Endothelial cell of umbilical vein (primary cell): ENCODE measurements at regions not wholly inside any gene's neighbourhood (a gene's known extent, or its start where the extent isn't known, plus 50 kb on each side); places are given as distances from the start of the nearest gene placed in this dataset.

Source experiments
- BruUV-seq: library from RNA; stranded (reverse); fragments of 400-500 nt; replicated peaks from 2 replicates; lab custom pipeline; 2021; lab: Mats Ljungman, UMichigan
- CTCF ChIA-PET: fragments of 300-600, 350-600 bp; sonication (Branson Sonifier 250); formaldehyde crosslinking; loops from one replicate; lab custom pipeline; 2021; ENCODE audit warnings: antibody characterized with exemption, inconsistent platforms; lab: Charles Lee
- POLR2A ChIA-PET: fragments of 300-600, 350-600 bp; sonication (Branson Sonifier 250); formaldehyde crosslinking; loops from one replicate; lab custom pipeline; 2021; ENCODE audit warnings: antibody characterized with exemption, inconsistent platforms; lab: Charles Lee
- DNase-seq: peaks from one replicate; pipeline ENCODE4 v3.0.0-alpha.2; 2011; ENCODE audit warnings: low read depth, low spot score
- FAIRE-seq: peaks from 2 replicates; lab custom pipeline; 2011; peaks lifted over from hg19 to GRCh38; lab: Jason Lieb, UNC
- H2AFZ ChIP-seq: 2 replicates; pipeline ENCODE4 v1.6.0; 2012; ENCODE audit warnings: low read depth, low read length, control low read depth, inconsistent platforms
- H3K27ac ChIP-seq: 2 replicates; pipeline ENCODE4 v1.5.1; 2011; ENCODE audit warnings: low read depth, mild to moderate bottlenecking, control low read depth, low read length, moderate library complexity; ENCODE audit not compliant: insufficient read depth
- H3K27me3 ChIP-seq, 2 experiments: 2 replicates each; pipeline versions ENCODE4 v1.6.0 to v1.6.1; 2011; ENCODE audit warnings: low read length in 2 of 2, mixed read lengths in 1 of 2; ENCODE audit not compliant: control insufficient read depth in 2 of 2, insufficient read depth in 2 of 2
- H3K36me3 ChIP-seq, 2 experiments: 2 replicates in 1 of 2; 3 replicates in 1 of 2; pipeline ENCODE4 v1.5.1; 2011; ENCODE audit warnings: low read length in 2 of 2, mild to moderate bottlenecking in 1 of 2, moderate library complexity in 1 of 2; ENCODE audit not compliant: control insufficient read depth in 2 of 2, insufficient read depth in 2 of 2; ENCODE audit errors: extremely low read depth in 1 of 2
- H3K4me1 ChIP-seq: 3 replicates; pipeline ENCODE4 v1.5.1; 2011; ENCODE audit warnings: mild to moderate bottlenecking, low read length; ENCODE audit not compliant: control insufficient read depth, insufficient read depth; ENCODE audit errors: extremely low read depth
- H3K4me2 ChIP-seq: 2 replicates; pipeline ENCODE4 v1.6.1; 2011; ENCODE audit warnings: low read length, control low read depth, mixed read lengths; ENCODE audit not compliant: insufficient read depth
- H3K4me3 ChIP-seq, 3 experiments: fragments of 200-600 bp in 1 of 3; sonication (generic), shearing (Covaris generic) in 1 of 3; replicated peaks in 1 of 3; 2 replicates each; pipeline ENCODE4 v1.5.1; 2011 to 2016; ENCODE audit warnings: control low read depth in 3 of 3, low read length in 3 of 3, mild to moderate bottlenecking in 2 of 3, inconsistent platforms in 1 of 3, low read depth in 1 of 3, moderate library complexity in 1 of 3; ENCODE audit not compliant: insufficient read depth in 1 of 3
- H3K79me2 ChIP-seq: 2 replicates; pipeline ENCODE4 v1.6.0; 2012; ENCODE audit warnings: low read length, inconsistent platforms; ENCODE audit not compliant: control insufficient read depth, insufficient read depth
- H3K9ac ChIP-seq: replicated peaks from 2 replicates; pipeline ENCODE3; 2011; ENCODE audit warnings: low read length, control low read depth; ENCODE audit not compliant: insufficient read depth; ENCODE audit errors: extremely low read depth
- H3K9me1 ChIP-seq: replicated peaks from 3 replicates; pipeline ENCODE4 v1.6.0; 2011; ENCODE audit warnings: mild to moderate bottlenecking, low read length; ENCODE audit not compliant: control insufficient read depth, insufficient read depth; ENCODE audit errors: extremely low read depth
- H3K9me3 ChIP-seq: replicated peaks from 2 replicates; pipeline ENCODE4 v1.5.1; 2012; ENCODE audit warnings: low read length, inconsistent platforms; ENCODE audit not compliant: control insufficient read depth, insufficient read depth
- H4K20me1 ChIP-seq: replicated peaks from 2 replicates; pipeline ENCODE3; 2011; ENCODE audit warnings: mild to moderate bottlenecking, low read length; ENCODE audit not compliant: control insufficient read depth, insufficient read depth; ENCODE audit errors: extremely low read depth
- CTCF ChIP-seq, 2 donors: IDR thresholded peaks; 1 replicate in 1 of 2; 2 replicates in 1 of 2; pipeline ENCODE4 v1.5.1; 2011; ENCODE audit warnings: low read length in 2 of 2, mild to moderate bottlenecking in 2 of 2, moderate library complexity in 2 of 2, control low read depth in 1 of 2, inconsistent platforms in 1 of 2, low read depth in 1 of 2; ENCODE audit not compliant: insufficient read depth in 1 of 2; ENCODE audit errors: extremely low read depth in 1 of 2
- EZH2 ChIP-seq: IDR thresholded peaks from 2 replicates; pipeline ENCODE4 v1.6.1; 2012; ENCODE audit warnings: borderline replicate concordance, low read depth, mild to moderate bottlenecking, moderate library complexity, low read length, inconsistent platforms; ENCODE audit not compliant: severe bottlenecking
- FOS ChIP-seq: IDR thresholded peaks from 2 replicates; pipeline ENCODE4 v1.6.1; 2011; ENCODE audit warnings: mild to moderate bottlenecking, low read length, moderate library complexity, borderline replicate concordance; ENCODE audit not compliant: insufficient read depth
- GATA2 ChIP-seq: IDR thresholded peaks from 2 replicates; pipeline ENCODE4 v1.7.0; 2011; ENCODE audit warnings: low read depth, mild to moderate bottlenecking, moderate library complexity, mixed read lengths, low read length; ENCODE audit not compliant: insufficient read length, insufficient read depth
- JUN ChIP-seq: IDR thresholded peaks from 2 replicates; pipeline ENCODE4 v1.6.1; 2011; ENCODE audit warnings: borderline replicate concordance, low read depth; ENCODE audit not compliant: insufficient read length, insufficient read depth
- MAX ChIP-seq: IDR thresholded peaks from 2 replicates; pipeline ENCODE4 v1.6.1; 2011; ENCODE audit not compliant: insufficient read depth, insufficient read length
- MYC ChIP-seq: IDR thresholded peaks from one replicate; pipeline ENCODE4 v1.6.1; 2011; ENCODE audit warnings: mild to moderate bottlenecking, low read depth, low read length
- POLR2A ChIP-seq: IDR thresholded peaks from 2 replicates; pipeline ENCODE4 v1.6.1; 2012; ENCODE audit warnings: low read depth, mild to moderate bottlenecking, control low read depth, low read length
- POLR2AphosphoS5 ChIP-seq: IDR thresholded peaks from 2 replicates; pipeline ENCODE4 v1.6.1; 2012; ENCODE audit warnings: low read depth, mild to moderate bottlenecking, control low read depth, low read length, moderate library complexity; ENCODE audit not compliant: insufficient read depth
- dilution Hi-C: fragments of 300-500 bp; cut with MboI; formaldehyde crosslinking; loops from one replicate; pipeline ENCODE4 v1.15.0; 2019; ENCODE audit warnings: low sequenced_read_pairs; ENCODE audit not compliant: extremely low pct_ligation_motif_present
- intact Hi-C: fragments of 100-400 bp; cut with micrococcal nuclease; formaldehyde crosslinking; loops from one replicate; pipeline ENCODE4 v1.10.0; 2022

- no peaks in the 10 kb centered on the region for H3K9me1 ChIP-seq
- ChIA-PET CTCF (interaction anchor here (0.8 kb wide), 1 partner anchor 114 kb away, joined by 3 read pairs; no protein-coding TSS in a partner anchor), POLR2A (interaction anchor here (0.6 kb wide), 1 partner anchor 134 kb away, joined by 3 read pairs; no protein-coding TSS in a partner anchor)
- TF ChIP-seq MAX (no peak), FOS (no peak), GATA2 (no peak), JUN (no peak), EZH2 (no peak), MYC (no peak), CTCF (IDR thresholded peaks at IDR 0.05; ENCODE audit: extremely low read depth in 1 of 2, insufficient read depth in 1 of 2, low read depth in 1 of 2, low read length in 2 of 2) (no peak), POLR2AphosphoS5 (no peak), POLR2A (no peak)
- no peak for FAIRE-seq
- no TSS peak for BruUV-seq
- H3K27ac ChIP-seq: no peak overlapping the region
- no peaks in the 10 kb centered on the region for H3K4me1 ChIP-seq
- H3K27me3 ChIP-seq: no peaks in the 10 kb centered on the region
- H3K4me2 ChIP-seq: no peak overlapping the region
- H3K36me3 ChIP-seq: no peaks in the 10 kb centered on the region
- no peaks in the 10 kb centered on the region for H3K79me2 ChIP-seq
- dilution Hi-C loops (no loop called here), intact Hi-C loops (no loop called here)
- no peak overlapping the region for H2AFZ ChIP-seq
- DNase-seq: no peak
- no peaks in the 10 kb centered on the region for H4K20me1 ChIP-seq
- no peak overlapping the region for H3K9ac ChIP-seq
- no peaks in the 10 kb centered on the region for H3K9me3 ChIP-seq
- no peak overlapping the region for H3K4me3 ChIP-seq
Observed at GRCh38 chr2:188050726-188051125, 240.9 kb upstream of the GULP1 start.
